HG03432 (cell line): ENCODE measurements at regions not wholly inside any gene's neighbourhood (a gene's known extent, or its start where the extent isn't known, plus 50 kb on each side); places are given as distances from the start of the nearest gene placed in this dataset.

Experiments used
- ATAC-seq: cut with Tn5 transposase; IDR thresholded peaks from one replicate; pipeline ENCODE4 v1.9.1; 2021; ENCODE audit warnings: mild to moderate bottlenecking, moderate library complexity; ENCODE audit not compliant: unreplicated experiment

DNA sequence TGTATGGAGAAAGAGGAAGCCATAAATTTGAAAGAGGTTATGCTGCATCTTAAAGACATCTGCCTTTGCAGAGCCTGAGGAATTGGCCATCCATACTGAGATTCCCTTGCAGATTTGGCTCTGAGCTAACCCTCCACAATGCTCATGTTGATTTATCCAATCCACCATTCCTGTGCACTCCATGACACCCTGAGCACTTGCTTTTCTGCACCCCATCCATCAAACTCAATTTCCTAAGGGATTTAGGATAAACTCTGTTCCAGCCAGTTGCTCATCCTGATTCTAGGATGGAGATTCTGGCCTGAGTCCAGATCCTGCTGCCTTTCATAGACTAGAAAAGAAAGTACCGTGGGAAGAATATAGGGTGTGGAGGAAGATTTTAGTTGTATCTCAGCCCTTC, 379.2 kb upstream of the LARGE1 start:
- ATAC-seq: no peak

DNA sequence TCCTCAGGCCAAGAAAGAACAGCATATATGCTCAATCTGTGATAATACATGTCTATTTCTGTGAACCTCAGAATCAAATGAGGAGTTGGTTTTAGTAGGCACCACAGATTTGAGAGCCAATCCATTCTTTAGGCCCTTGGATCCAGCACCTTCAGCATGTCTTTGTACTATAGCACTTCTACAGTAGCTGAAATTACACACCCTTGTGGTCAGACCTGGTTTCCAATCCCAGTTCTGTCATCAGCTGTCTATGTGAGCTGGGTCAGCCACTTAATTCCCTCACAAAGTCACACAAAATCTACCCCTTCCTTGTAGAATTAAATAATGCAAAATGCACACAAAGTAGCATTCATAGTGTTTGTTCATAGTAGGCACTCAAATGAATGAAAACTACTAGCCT, 381.3 kb upstream of the LARGE1 start:
- ATAC-seq: no peak

DNA sequence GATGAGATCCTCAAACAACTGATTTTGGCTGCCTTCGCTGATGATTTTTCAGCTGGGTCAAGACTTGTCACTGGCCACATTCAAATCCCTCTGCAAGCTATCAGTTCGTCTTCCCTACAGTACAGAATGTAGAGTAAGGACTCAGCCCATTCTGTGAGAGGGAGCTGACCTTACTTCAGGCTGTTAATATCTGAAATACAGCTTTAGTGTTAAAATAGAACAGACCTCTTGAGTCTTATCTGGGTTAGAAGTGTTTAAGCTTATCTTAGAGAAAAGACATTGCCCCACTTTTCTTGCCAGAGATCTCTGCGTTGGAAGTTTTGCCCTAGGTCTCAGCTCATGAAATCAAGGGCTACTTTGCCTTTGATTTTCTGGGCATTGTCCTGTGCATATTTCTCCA, 383.4 kb upstream of the LARGE1 start:
- ATAC-seq: no peak

DNA sequence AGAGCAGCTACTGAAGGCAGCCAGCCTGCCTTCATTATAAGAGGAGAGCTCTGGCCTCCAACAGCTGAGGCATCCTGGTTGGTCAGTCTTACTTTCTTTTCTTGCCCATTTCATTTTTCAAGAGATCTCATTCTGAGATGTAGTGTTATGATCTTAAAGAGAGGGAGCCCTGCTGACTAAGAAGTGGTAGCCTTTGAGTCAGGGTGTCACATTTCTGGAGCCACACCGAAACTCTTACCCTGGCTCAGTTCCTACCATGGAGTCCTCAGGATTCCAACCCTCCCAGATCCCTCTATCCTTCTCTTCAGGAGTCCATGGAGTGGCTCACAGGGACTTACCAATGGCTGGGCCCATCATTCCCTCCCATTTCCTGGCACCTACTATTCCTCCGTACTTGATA, 386.1 kb upstream of the LARGE1 start:
- ATAC-seq: no peak

DNA sequence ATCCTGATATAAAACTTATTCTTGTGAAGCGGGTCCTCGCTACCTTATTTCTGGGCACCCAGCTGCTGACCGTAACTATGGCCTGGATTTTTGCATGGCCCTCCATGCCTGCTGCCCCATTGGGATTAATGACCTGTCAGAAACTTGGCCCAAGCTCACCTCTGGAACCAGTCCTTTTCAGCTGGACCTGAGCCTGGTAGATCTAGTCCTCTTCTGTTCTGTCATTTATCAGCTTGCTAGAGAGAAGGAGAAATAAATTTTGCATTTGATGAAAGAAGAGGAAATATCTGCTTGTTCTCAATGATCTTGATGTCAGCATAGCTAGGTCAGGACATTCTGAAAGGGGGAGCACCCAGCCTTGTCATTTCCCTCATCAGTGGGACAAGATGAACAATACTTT, 387.8 kb upstream of the LARGE1 start:
- ATAC-seq: no peak

DNA sequence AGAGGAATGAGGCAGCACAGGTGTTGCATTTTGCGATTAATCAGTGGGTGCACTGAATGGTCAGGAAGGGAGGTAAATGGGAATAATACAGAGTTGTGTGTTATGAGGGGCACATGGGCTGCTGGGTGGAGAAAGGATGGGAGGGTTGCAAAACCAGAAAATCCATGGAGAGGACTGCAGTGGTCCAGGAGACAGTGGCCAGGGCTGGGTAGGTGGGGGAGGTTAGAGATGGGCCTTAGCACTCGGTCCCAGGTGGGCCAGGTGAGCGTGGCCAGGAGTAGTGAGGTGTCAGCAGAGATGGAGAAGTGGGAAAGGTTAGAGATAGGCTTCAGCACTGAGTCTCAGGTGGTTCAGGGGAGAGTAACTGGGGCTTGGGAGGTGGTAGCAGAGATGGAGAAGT, 399.1 kb upstream of the LARGE1 start:
- no peak for ATAC-seq

DNA sequence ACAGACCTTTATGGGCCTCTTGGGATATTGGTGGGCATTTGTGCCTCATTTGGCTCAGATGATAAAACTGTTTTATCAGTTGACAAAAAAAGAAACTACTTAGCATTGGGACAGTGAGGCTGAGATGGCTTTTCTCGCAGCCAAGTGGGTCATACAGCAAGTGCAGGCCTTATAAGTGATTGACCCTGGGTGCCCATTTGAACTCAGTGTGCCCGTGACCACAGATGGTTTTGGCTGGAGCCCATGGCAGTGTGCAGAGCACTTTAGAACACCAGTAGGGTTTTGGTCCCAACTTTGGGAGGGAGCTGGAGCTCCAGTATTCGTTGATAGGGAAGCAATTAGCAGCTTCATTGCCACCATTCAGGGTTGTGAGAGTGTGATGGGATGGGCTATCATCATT, 404.5 kb upstream of the LARGE1 start:
- no peak for ATAC-seq

DNA sequence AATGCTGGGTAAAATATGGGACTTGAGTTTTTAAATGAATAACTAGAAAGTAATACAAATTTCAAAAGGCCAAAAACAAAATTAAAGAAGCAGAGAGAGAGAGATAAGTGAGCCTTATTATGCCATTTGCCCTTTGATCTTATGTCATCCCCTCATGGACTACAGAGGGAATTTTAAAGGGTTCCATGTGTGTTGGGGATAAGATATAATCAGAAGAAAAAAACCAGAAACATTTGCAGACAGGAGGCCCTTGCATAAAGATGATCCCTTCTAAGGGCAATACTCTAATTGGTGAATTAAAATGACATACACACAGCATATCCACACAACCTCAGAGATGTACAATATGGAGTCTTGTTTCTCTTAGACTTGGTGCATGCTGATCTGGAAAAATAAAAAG, 406.6 kb upstream of the LARGE1 start:
- ATAC-seq: no peak

DNA sequence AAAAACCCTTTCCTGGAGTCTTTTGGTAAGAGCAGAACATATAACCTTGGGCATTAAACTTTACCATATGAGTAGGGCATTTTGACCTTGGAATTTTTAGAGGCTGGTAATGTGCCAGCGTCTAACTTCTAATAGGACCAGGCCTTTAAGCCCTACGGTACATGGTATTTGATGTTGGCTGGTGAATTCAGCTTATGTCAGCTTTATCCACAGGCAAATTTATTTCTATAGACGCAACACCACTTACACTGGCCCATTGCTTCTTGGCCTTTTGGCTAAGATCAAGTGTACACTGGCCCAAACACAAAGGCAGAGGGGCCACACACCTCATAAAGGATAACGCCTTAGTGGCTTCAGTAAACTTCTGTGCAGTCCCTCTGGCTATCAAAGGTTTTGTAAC, 410.2 kb upstream of the LARGE1 start:
- no peak for ATAC-seq

DNA sequence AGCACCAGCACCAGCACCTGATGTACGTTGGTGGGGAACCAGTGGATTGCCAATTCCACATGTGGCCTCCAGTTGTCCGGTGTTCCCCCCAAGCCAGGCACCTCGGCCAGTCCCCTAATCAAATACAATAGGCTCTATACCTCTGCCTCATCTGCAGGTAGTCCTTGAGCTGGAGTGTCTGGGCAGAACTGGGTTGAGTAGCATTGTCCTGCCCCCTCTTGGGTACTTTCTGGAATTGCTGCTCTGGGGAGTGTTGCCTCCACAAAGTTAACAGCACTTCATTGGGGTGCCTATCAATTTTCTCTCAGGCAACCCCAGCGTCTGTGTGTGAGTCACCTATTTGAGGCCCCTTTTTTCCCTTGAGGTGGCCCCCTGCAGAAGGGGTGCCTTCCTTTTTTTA, 413.0 kb upstream of the LARGE1 start:
- ATAC-seq: no peak

DNA sequence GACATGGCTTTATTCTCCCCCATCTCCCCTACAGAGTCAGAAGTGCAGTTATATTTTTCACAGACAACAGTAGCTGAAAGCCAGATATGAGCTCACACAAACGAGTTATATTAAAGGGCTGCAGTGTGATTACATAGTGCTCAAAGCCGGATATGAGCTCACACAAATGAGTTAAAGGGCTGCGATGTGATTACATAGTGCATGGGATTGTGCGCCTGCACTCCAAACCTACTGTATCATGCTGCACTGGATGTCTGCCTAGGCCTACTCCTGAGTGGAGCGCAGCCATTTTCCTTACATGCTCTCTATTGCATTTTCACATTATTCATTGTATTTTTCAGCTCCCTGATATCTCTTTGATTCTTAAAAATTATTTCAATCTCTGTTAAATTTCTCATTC, 414.6 kb upstream of the LARGE1 start:
- no peak for ATAC-seq

DNA sequence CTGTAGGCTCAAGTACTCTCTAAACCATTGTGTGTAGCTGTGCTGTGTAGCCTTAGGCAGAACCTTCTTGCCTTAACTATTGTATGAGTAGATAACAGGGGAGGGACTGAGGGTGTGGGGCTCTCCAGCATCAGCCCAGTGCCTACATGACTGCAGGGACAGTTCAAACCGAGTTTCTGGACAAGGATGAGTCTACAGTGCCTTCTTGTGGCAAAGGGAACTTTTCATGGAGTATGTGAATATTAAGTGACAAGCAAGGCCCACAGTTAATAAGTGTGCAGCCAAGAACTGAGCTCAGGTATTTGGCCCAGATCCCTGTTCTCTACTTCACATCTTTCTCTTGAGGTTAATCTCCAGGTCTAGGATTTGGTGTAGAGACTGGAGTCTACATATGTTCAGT, 424.4 kb upstream of the LARGE1 start:
- ATAC-seq: no peak

DNA sequence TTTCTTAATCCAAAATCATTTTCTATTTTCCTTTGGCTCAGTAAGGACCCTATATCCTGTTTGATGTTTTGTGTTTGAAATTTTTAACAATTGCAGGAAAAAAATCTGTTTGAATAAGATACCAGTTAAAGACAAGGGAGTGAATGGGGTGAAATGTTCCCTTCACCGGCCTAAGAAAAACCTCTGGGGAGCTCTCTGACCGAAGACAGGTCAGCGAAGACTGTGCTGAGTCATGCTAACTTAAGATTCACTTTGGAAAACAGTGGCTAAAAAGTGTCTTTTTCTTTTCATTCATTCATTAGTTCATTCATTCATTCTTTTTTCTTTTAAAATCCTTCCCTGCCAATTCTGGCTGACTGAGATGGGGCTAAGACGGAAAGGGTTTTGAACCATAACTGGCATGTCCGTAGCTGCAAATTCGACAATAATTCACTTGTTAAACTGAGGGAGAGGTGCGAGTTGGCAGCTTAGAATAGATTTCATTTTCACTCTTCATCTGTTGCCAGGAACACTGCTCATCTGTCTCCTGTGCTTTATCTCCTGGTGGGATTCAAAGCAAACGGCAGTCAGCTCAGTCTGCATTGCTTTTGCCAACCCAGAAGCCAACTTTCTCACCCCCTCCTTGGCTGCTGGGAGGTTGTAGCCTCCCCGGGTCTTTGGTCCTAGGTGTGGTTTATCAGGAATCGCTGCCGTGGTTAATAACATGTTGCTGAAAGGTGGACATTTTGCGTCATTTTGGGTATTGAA, 434.0 kb upstream of the LARGE1 start:
- ATAC-seq: no peak

DNA sequence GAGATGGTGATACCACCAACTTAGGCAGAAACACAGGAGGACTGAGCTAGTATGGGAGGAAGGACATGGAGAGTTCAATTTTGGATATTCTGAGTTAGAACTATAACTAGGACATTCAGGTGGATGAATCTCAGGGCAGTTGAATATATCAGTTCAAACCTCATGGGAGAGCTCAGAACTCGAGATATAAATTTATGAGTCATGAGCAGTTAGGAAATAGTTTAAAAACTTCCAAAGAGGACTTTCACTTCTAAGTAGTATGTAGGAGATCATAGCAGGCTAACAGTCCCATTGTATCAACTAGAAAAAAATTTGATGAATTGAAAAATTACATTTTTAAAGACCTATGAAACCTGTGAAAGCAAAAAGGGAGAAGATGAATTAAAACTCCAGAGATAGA, 436.2 kb upstream of the LARGE1 start:
- no peak for ATAC-seq

DNA sequence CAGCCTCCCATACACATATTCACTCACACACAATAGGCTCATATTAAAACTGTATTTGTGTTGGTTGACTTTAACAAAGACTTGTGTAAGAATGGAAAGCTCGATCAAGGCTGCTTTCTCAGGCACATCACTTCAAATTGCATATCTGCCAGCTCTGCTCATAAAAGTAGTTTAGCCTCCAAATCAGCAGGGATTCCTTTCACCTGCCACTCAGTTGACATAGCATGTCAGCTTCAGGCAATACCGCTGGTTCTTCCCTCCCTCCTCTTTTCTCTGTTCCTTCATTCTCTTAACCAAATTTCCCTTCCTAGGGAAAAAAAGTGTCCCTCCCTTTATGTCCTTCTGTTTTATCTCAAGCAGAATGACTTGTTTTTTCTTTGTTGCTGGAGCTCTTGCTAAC, 450.4 kb upstream of the LARGE1 start:
- ATAC-seq: no peak

DNA sequence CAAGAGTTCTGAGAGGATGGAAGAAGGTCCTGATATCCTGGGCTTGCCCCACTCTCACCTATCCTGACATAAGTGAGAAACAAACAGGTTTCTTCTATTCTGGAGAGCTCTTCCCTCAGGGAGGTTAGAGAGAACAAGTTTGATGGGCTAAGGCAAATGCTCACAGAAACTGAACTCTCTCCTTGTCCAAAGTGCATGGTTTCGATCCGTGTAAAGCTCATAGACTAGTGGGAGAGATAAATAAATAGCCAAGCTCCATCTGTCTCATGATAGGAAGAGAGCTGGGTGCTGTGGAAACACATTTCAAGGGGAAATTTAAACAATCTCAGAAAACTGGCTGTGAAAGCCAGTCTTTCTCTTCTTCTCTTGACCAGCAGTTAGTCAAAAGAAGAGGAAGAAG, 459.5 kb upstream of the LARGE1 start:
- ATAC-seq: no peak

DNA sequence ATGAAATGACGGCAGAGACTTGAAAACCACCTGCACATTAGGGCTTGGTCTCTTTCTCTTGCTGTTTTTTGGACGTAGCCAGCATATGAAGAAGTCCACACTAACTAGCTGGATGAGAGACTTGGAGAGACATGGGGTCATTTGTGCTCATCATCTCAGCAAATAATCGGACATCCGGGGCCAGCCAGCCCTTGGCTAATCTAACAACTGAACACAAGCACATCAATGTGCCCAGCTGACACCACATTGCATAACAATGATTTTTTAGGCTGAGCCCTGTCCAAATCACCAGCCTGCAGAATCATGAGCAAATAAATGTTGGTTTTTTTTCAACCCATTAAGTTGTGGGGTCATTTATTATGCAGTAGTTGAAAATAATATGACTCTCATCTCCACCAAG, 460.3 kb upstream of the LARGE1 start:
- no peak for ATAC-seq

DNA sequence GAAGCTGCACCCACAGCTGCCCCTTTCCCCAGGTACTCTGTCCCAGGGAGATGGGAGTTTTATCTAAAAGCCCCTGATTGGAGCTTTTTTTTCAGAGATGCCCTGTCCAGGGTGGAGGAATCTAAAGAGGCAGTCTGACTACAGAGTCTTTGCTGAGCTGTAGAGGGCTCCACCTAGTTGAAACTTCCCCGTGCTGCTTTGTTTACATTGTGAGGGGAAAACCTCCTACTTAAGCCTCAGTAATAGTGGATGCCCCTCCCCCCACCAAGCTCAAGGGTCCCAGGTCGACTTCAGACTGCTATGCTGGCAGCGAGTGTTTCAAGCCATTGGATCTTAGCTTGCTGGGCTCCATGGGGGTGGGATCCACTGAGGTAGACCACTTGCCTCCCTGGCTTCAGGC, 470.1 kb upstream of the LARGE1 start:
- no peak for ATAC-seq

DNA sequence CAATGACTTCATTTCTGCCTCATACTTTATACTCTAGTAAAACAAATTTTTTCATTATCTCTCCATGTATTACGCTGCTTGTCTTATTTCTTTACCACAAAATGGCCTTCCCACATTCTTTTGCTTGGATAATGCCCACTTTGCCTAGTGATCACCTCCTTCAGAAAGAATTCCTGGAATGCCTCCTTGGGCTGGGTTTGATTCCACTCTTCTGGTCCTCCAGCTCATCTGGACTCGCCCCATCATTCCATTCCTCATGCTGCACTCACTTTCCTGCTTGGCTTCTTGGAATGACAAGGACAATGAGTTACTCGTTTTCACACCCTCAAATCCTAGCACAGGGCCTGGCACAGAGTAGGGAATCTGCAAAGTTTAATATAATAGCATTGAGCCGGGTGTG, 475.1 kb upstream of the LARGE1 start:
- no peak for ATAC-seq

DNA sequence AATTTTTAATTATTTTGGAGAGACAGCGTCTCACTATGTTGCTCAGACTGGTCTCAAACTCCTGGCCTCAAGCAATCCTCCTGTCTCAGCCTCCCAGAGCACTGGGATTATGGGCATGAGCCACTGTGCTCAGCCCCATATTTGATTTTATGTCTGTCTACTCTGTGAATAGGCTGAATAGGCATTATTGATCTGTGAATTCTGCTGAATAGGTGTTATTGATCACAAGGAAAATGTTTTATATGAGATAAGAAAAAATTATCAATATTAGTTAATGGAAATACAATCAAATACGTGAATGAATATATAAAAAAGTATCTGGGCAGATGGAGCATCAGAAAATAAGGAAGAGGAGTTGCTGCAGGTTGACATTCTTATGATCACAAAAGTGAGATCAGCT, 483.4 kb upstream of the LARGE1 start:
- ATAC-seq: no peak

DNA sequence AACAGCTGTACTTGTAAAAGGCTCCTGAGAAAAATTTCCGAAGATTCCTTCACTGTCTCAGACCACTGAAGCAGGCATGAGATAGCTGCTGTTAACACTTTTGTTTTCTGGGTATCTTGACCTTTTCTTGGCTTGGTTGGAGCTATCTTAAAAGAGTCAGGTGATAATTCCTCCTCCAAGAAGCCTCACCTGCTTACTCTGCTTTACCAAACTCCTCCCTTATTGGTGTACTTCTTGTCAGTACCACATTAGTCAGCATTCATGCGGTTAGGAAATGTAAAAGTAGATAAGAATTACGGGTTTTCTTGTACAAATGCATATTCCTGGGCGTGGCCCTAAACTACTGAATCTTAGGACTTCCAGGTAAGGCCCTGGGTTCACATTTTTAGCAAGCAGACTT, 489.8 kb upstream of the LARGE1 start:
- ATAC-seq: no peak

DNA sequence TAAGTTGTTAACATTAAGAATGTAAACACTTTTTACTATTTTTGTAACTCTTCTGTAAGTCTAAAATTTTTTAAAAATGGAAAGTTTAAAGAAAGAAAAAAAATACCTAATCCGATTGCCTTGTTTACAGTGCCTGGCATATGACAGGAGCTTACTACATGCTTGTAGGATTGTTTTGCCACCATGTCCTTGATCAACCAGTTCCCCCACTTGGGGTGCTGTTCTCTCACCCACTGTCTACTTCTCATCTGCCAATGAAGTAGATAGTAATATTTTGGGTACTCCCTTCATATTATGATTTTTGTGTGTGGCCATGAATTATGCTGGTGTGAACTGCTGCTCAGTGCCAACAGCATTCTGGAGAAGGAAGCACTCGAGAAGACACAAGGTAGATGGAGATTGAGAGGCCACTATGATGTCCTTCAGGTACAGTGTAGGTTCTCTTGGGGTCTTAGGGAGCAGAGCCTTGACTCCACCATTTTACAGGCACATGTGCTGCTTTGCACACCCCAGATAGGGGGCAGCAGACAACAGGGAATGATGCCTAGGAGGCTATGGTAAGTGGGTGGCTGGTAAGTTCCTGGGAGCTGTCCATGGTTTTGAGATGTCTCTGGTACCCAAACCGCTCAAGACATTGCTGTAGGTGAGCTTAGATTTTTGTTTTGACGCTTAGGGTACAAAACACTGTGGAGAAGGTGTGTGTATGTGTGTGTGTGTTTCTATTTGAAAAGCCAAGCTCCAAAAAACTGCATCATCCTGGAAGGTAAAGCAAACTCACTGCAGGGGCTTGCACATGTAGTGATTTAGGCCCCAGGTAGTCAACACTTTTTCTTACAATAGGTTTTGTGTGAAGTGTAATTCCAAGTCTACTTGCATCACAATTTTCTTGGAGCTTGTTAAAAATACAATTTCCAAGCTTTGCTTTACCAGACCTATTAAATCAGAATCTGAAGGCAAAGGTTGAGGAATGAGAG, 494.5 kb upstream of the LARGE1 start:
- ATAC-seq: no peak
